Heart right ventricle (tissue), 16 donors: ENCODE measurements at regions not wholly inside any gene's neighbourhood (a gene's known extent, or its start where the extent isn't known, plus 50 kb on each side); places are given as distances from the start of the nearest gene placed in this dataset.

Experiments used
- ATAC-seq, 8 donors: fragments of 200-7000 bp; cut with Tn5 transposase; one replicate each; pipeline ENCODE4 v1.9.1; 2020; ENCODE audit warnings: mild to moderate bottlenecking in 8 of 8, moderate library complexity in 8 of 8, moderate number of reproducible peaks in 1 of 8
- DNase-seq, 2 donors: peaks; one replicate each; pipeline ENCODE4 v3.0.0-alpha.2; 2020
- H3K27ac ChIP-seq, 10 donors: fragments of 200-600 bp; sonication (generic) in 2 of 10; one replicate each; pipeline versions ENCODE4 v1.5.0 to v1.8.0; 2020 to 2022; ENCODE audit warnings: mild to moderate bottlenecking in 3 of 10
- H3K27me3 ChIP-seq, 7 donors: fragments of 200-600 bp; one replicate each; pipeline ENCODE4 v1.8.0; 2021 to 2022; ENCODE audit warnings: mild to moderate bottlenecking in 2 of 7
- H3K36me3 ChIP-seq, 9 donors: fragments of 200-600 bp; sonication (generic) in 1 of 9; one replicate each; pipeline versions ENCODE4 v1.5.0 to v1.8.0; 2020 to 2022; ENCODE audit warnings: mild to moderate bottlenecking in 2 of 9
- H3K4me1 ChIP-seq, 9 donors: fragments of 200-600 bp; sonication (generic) in 1 of 9; one replicate each; pipeline versions ENCODE4 v1.5.0 to v1.8.0; 2020 to 2022; ENCODE audit warnings: mild to moderate bottlenecking in 4 of 9
- H3K4me3 ChIP-seq, 10 donors: fragments of 200-600 bp; sonication (generic) in 2 of 10; one replicate each; pipeline versions ENCODE4 v1.5.0 to v1.8.0; 2020 to 2022; ENCODE audit warnings: mild to moderate bottlenecking in 7 of 10, moderate library complexity in 2 of 10
- H3K9me3 ChIP-seq, 11 donors: fragments of 200-600 bp in 10 of 11; sonication (generic) in 2 of 11; one replicate each; pipeline versions ENCODE4 v1.5.0 to v1.8.0; 2013 to 2022; ENCODE audit warnings: mild to moderate bottlenecking in 2 of 11, control low read depth in 1 of 11, moderate library complexity in 1 of 11
- CTCF ChIP-seq, 9 donors: fragments of 200-600 bp; sonication (generic) in 2 of 9; IDR thresholded peaks; one replicate each; pipeline versions ENCODE4 v1.5.0 to v1.8.0; 2021 to 2022; ENCODE audit warnings: antibody characterized with exemption in 9 of 9, mild to moderate bottlenecking in 5 of 9, moderate library complexity in 1 of 9
- WGBS, 2 donors: extraction: QIAGEN DNeasy Blood & Tissue Kit; methylation state at CpG; one replicate each; pipeline ENCODE4 v1.1.7; 2013; ENCODE audit warnings: inconsistent platforms in 1 of 2; 5-methylcytosine and 5-hydroxymethylcytosine counted together
- intact Hi-C, 10 donors: fragments of 100-400 bp; cut with DNase I; formaldehyde crosslinking; loops; one replicate each; pipeline versions ENCODE4 v1.11.1 to v1.14.2; 2022
- donor health status: Arrhythmogenic right ventricular cardiomyopathy.
- donor health status: ischemic (EF 13 %, LVEDD 7.1; RV severe dilation, severe dysfunction).
- donor health status: healthy with polysubstance abuse.
- donor health status: DM: no; HTN: yes; CAD: no.
- donor health status: DM: no; HTN: no; CAD: no.
- donor health status: ischemic (EF 25% LVEDD 6.9; RV normal size, moderate dysfunction).
- donor health status: ischemic (EF 25% LVEDD 5.7; RV mildly dilated, moderate dysfunction).
- donor health status: healthy.
- donor health status: DM: yes; HTN: yes; CAD: no.
- donor health status: Ischemic cardiomyopathy.
- donor health status: ischemic (EF 35%, LVEDD 5.7; RV mildly dilated, moderate dysfunction).
- donor health status: nonischemic (EF 11% LVEDD 7.7; RV severe dilation, severe dysfunction).
- donor health status: DM: yes; HTN: yes; CAD: no.
- donor health status: PGD.
- donor health status: ischemic (EF 29% LVEDD 5.4; RV normal size, mild dysfunction).
- donor health status: nonischemic (EF 23%, LVEDD 6.1; RV moderate dilation, normal function).

- 51 to 59% methylated on average over 3 of the region's 3 CpGs for WGBS, 2 donors
- Histone ChIP-seq H3K9me3 (no peaks in the 10 kb centered on the region), H3K4me1 (no peaks in the 10 kb centered on the region), H3K27ac (no peak overlapping the region), H3K4me3 (no peak overlapping the region), H3K27me3 (peaks cover 0 to 15% (median under 1%) of the 10 kb centered on the region in 7 donors), H3K36me3 (no peaks in the 10 kb centered on the region)
- intact Hi-C loops: no loop called here
- no peak for TF ChIP-seq CTCF (IDR thresholded peaks at IDR 0.05)
- DNase-seq: no peak
- no peak for ATAC-seq
These were observed 235.7 kb downstream of the EMX2 start for GRCh38 chr10:117778241-117778640.

- Histone ChIP-seq H3K4me1 (no peaks in the 10 kb centered on the region), H3K27me3 (peaks cover 0 to 10% (median 0%) of the 10 kb centered on the region in 7 donors), H3K27ac (no peak overlapping the region), H3K9me3 (no peaks in the 10 kb centered on the region), H3K36me3 (no peaks in the 10 kb centered on the region), H3K4me3 (no peak overlapping the region)
- DNase-seq (no peak), ATAC-seq (no peak)
- WGBS, 2 donors: 93 to 96% methylated on average over 1 of the region's 1 CpG
- intact Hi-C loops: loop anchor here in 1 of 10 donors (5.0 kb wide), 1 partner anchor 142 kb away; no protein-coding TSS in a partner anchor
- no peak for TF ChIP-seq CTCF (IDR thresholded peaks at IDR 0.05)
These were observed 237.9 kb downstream of the EMX2 start for GRCh38 chr10:117780411-117780810.

GRCh38 chr10:117781216-117781831 is 238.8 kb downstream of the EMX2 start:
- no peak overlapping the region for H3K27ac ChIP-seq
- no peaks in the 10 kb centered on the region for H3K9me3 ChIP-seq
- no peaks in the 10 kb centered on the region for H3K4me1 ChIP-seq
- ATAC-seq: no peak
- no peak for TF ChIP-seq CTCF (IDR thresholded peaks at IDR 0.05)
- peaks cover 0 to 10% (median 0%) of the 10 kb centered on the region in 7 donors for H3K27me3 ChIP-seq
- H3K4me3 ChIP-seq: no peak overlapping the region
- WGBS, 2 donors: 85 to 87% methylated on average over 7 of the region's 7 CpGs
- intact Hi-C loops: loop anchor here in 1 of 10 donors (5.0 kb wide), 1 partner anchor 141 kb away; no protein-coding TSS in a partner anchor
- no peak for DNase-seq
- no peaks in the 10 kb centered on the region for H3K36me3 ChIP-seq

- intact Hi-C loops: loop anchor here in 1 of 10 donors (5.0 kb wide), 1 partner anchor 140 kb away; no protein-coding TSS in a partner anchor
- 24 to 26% methylated on average over 5 of the region's 5 CpGs for WGBS, 2 donors
- peaks cover 0 to 10% (median 0%) of the 10 kb centered on the region in 7 donors for H3K27me3 ChIP-seq
These were observed 239.7 kb downstream of the EMX2 start for GRCh38 chr10:117782276-117782675.

More at GRCh38 chr10:117782276-117782675, 239.7 kb downstream of the EMX2 start:
- no peak overlapping the region for H3K4me3 ChIP-seq
- no peaks in the 10 kb centered on the region for H3K4me1 ChIP-seq
- no peak overlapping the region for H3K27ac ChIP-seq
- ATAC-seq (no peak), DNase-seq (no peak)
- no peaks in the 10 kb centered on the region for H3K36me3 ChIP-seq
- no peak for TF ChIP-seq CTCF (IDR thresholded peaks at IDR 0.05)
- no peaks in the 10 kb centered on the region for H3K9me3 ChIP-seq
